Common myeloid progenitor, CD34-positive (primary cell): ENCODE measurements at regions not wholly inside any gene's neighbourhood (a gene's known extent, or its start where the extent isn't known, plus 50 kb on each side); places are given as distances from the start of the nearest gene placed in this dataset.

Experiments
- CTCF ChIA-PET: fragments of 350-600 bp; sonication (Branson Sonifier 250); formaldehyde crosslinking; loops from one replicate; lab custom pipeline; 2021; ENCODE audit warnings: antibody characterized with exemption; lab: Charles Lee
- POLR2A ChIA-PET: fragments of 350-600 bp; sonication (Branson Sonifier 250); formaldehyde crosslinking; loops from one replicate; lab custom pipeline; 2021; ENCODE audit warnings: antibody characterized with exemption; lab: Charles Lee
- DNase-seq, 3 donors: peaks; one replicate each; pipeline versions ENCODE4 v3.0.0 to v3.0.0-alpha.2; 2013
- H3K27ac ChIP-seq, 2 experiments: 1 replicate in 1 of 2; 2 replicates in 1 of 2; pipeline ENCODE4 v1.7.0; 2013; ENCODE audit warnings: inconsistent platforms in 2 of 2, low read length in 2 of 2, mild to moderate bottlenecking in 2 of 2, low read depth in 1 of 2, moderate library complexity in 1 of 2; ENCODE audit not compliant: severe bottlenecking in 2 of 2, insufficient read depth in 1 of 2, poor library complexity in 1 of 2
- H3K27me3 ChIP-seq, 5 experiments: replicated peaks in 2 of 5; 1 replicate in 3 of 5; 2 replicates in 2 of 5; pipeline versions ENCODE4 v1.6.1 to v1.7.0; 2013; ENCODE audit warnings: low read length in 4 of 5, mild to moderate bottlenecking in 2 of 5, moderate library complexity in 2 of 5, inconsistent platforms in 1 of 5; ENCODE audit not compliant: insufficient read depth in 5 of 5, control insufficient read depth in 4 of 5
- H3K36me3 ChIP-seq, 4 experiments: 1 replicate in 2 of 4; 2 replicates in 2 of 4; pipeline versions ENCODE4 v1.6.1 to v1.7.0; 2013; ENCODE audit warnings: low read length in 3 of 4, control low read depth in 1 of 4, mild to moderate bottlenecking in 1 of 4; ENCODE audit not compliant: control insufficient read depth in 4 of 4, insufficient read depth in 4 of 4
- H3K4me1 ChIP-seq, 4 experiments: 1 replicate in 3 of 4; 2 replicates in 1 of 4; pipeline versions ENCODE4 v1.6.1 to v1.7.1; 2013; ENCODE audit warnings: low read length in 3 of 4, mild to moderate bottlenecking in 3 of 4, control low read depth in 1 of 4, inconsistent platforms in 1 of 4, moderate library complexity in 1 of 4; ENCODE audit not compliant: control insufficient read depth in 4 of 4, insufficient read depth in 4 of 4; ENCODE audit errors: control extremely low read depth in 1 of 4
- H3K4me3 ChIP-seq, 7 experiments: 1 replicate in 4 of 7; 2 replicates in 3 of 7; pipeline versions ENCODE4 v1.5.1 to v1.7.0; 2013; ENCODE audit warnings: mild to moderate bottlenecking in 7 of 7, low read length in 6 of 7, moderate library complexity in 6 of 7, inconsistent platforms in 2 of 7, low read depth in 2 of 7, control low read depth in 1 of 7; ENCODE audit not compliant: insufficient read depth in 4 of 7, control insufficient read depth in 1 of 7; ENCODE audit errors: extremely low read depth in 1 of 7
- H3K9me3 ChIP-seq, 5 experiments: 1 replicate in 4 of 5; 2 replicates in 1 of 5; pipeline versions ENCODE4 v1.6.1 to v1.7.1; 2013; ENCODE audit warnings: low read length in 4 of 5, mild to moderate bottlenecking in 2 of 5, inconsistent platforms in 1 of 5, low read depth in 1 of 5, moderate library complexity in 1 of 5; ENCODE audit not compliant: control insufficient read depth in 4 of 5, insufficient read depth in 2 of 5; ENCODE audit errors: control extremely low read depth in 1 of 5
- WGBS: methylation state at CpG from one replicate; pipeline ENCODE4 v1.1.5; 2013; ENCODE audit not compliant: insufficient coverage; 5-methylcytosine and 5-hydroxymethylcytosine counted together

- no peaks in the 10 kb centered on the region for H3K27me3 ChIP-seq
- no peak for DNase-seq
- POLR2A ChIA-PET, result no interaction called here
Observed at GRCh38 chr18:29882620-29883019, 1159.9 kb downstream of the DSC3 start.

GRCh38 chr18:29879763-29880162 is 1162.8 kb downstream of the DSC3 start:
- CTCF ChIA-PET, result no interaction called here
- no peak overlapping the region for H3K27ac ChIP-seq
- WGBS, result 100% methylated on average over 2 of the region's 2 CpGs

More at GRCh38 chr18:29882620-29883019, 1159.9 kb downstream of the DSC3 start:
- CTCF ChIA-PET, result no interaction called here
- Histone ChIP-seq H3K27ac (no peak overlapping the region), H3K4me1 (peaks cover 0 to 3% (median 0%) of the 10 kb centered on the region in 4 experiments), H3K36me3 (no peaks in the 10 kb centered on the region), H3K9me3 (peaks cover 0 to under 1% (median 0%) of the 10 kb centered on the region in 5 experiments), H3K4me3 (no peak overlapping the region)
- WGBS, result no CpG with 5 or more reads among the region's 1 CpG

DNA sequence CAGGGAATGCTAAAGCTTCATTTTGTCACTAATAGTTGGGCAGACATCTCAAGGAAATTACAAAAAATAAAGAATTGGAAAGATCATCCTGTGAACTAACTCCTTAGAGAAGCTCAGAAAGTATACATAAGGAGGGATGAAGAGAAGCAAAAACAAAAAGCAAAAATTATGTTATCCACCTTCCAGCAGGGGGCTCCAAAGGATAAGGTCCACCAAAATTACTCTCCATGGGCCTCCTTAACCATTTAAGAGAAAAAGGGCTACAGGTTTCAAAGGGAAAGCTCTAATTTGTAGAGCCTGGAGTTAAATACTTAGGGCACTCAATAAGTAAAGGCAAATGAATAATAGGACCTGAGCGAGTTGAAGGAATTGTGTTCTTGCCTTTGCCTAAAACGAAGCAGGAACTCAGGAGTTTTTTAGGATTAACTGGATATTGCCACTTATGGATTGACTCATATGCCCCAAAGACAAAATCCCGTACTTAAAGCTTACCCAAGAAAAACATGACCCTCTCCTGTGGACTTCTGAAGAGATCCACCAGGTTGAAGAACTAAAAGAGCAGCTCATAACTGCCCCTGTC is 1167.9 kb downstream of the DSC3 start:
- no peaks in the 10 kb centered on the region for H3K36me3 ChIP-seq
- DNase-seq, result peak; percentile 8 to 45 (median 25)
- no peaks in the 10 kb centered on the region for H3K4me1 ChIP-seq
- ChIA-PET POLR2A (no interaction called here), CTCF (interaction anchor here (0.6 to 2.5 kb wide), 6 partner anchors 9 to 1097 kb away, joined by 3 to 6 read pairs (median 5); no protein-coding TSS in a partner anchor)
- H3K27me3 ChIP-seq, result no peaks in the 10 kb centered on the region
- H3K9me3 ChIP-seq, result peaks cover 0 to 3% (median 0%) of the 10 kb centered on the region in 5 experiments
- H3K4me3 ChIP-seq, result no peak overlapping the region
- WGBS, result no CpG with 5 or more reads among the region's 3 CpGs
- H3K27ac ChIP-seq, result no peak overlapping the region

More at GRCh38 chr18:29879763-29880162, 1162.8 kb downstream of the DSC3 start:
- no peak for DNase-seq
- Histone ChIP-seq H3K36me3 (no peaks in the 10 kb centered on the region), H3K4me1 (peaks cover 0 to 3% (median 0%) of the 10 kb centered on the region in 4 experiments), H3K27me3 (no peaks in the 10 kb centered on the region), H3K9me3 (peaks cover 0 to 3% (median 0%) of the 10 kb centered on the region in 5 experiments), H3K4me3 (no peak overlapping the region)
- POLR2A ChIA-PET, result no interaction called here

DNA sequence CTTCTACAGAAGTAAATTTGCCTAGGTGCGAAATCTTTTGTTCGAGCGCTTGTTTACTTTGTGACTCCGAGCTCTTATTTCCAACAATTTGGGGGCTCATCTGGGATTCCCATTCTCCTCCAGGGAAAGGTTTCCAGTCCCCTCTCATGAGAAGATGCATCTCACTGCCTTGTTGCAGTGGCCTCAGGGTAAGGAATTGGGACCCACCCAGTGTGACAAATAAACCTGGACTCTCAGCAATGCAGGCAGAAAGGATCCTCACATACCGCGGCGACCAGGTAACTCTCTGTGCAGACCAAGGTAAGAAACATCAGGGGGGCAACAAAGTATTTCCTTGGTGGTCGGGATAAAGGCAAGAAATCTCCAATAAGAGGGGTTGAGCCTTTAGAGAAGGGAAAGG is 1169.3 kb downstream of the DSC3 start:
- Histone ChIP-seq H3K27me3 (no peaks in the 10 kb centered on the region), H3K4me3 (no peak overlapping the region), H3K27ac (no peak overlapping the region), H3K9me3 (peaks cover 0 to 3% (median 0%) of the 10 kb centered on the region in 5 experiments), H3K4me1 (no peaks in the 10 kb centered on the region), H3K36me3 (no peaks in the 10 kb centered on the region)
- ChIA-PET CTCF (no interaction called here), POLR2A (no interaction called here)
- WGBS, result 99% methylated on average over 7 of the region's 8 CpGs
- no peak for DNase-seq

DNA sequence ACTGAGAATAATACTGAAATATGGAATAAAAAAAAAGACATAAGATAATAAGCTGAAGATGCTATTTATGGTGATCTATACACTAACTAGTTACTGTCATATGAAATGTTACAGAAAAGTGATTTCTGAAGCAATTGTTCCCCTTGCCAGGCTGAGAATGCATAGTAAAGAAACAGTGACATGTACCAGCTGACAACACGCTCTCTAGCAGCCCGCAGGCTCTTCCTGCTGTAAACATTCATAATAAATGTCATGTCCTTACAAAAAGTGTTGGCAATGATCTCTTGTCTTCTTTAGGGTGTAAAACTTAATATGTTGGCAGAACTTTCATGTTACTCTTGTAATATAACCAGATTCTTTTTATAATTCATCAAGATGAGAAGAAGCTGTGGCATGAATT is 1171.3 kb downstream of the DSC3 start:
- DNase-seq, result no peak
- Histone ChIP-seq H3K4me1 (no peaks in the 10 kb centered on the region), H3K27ac (no peak overlapping the region), H3K4me3 (no peak overlapping the region), H3K36me3 (no peaks in the 10 kb centered on the region), H3K9me3 (no peaks in the 10 kb centered on the region), H3K27me3 (no peaks in the 10 kb centered on the region)
- CTCF ChIA-PET, result no interaction called here
- POLR2A ChIA-PET, result no interaction called here
- WGBS, result 83% methylated on average over 1 of the region's 2 CpGs

- ChIA-PET POLR2A (no interaction called here), CTCF (interaction anchor here (1.8 kb wide), 1 partner anchor 12 kb away, joined by 6 read pairs; no protein-coding TSS in a partner anchor)
- Histone ChIP-seq H3K27ac (no peak overlapping the region), H3K4me1 (no peaks in the 10 kb centered on the region), H3K36me3 (no peaks in the 10 kb centered on the region), H3K9me3 (no peaks in the 10 kb centered on the region), H3K27me3 (no peaks in the 10 kb centered on the region), H3K4me3 (no peak overlapping the region)
- DNase-seq, result no peak
- WGBS, result no CpG with 5 or more reads among the region's 1 CpG
Observed at GRCh38 chr18:29862824-29863223, 1179.7 kb downstream of the DSC3 start.

DNA sequence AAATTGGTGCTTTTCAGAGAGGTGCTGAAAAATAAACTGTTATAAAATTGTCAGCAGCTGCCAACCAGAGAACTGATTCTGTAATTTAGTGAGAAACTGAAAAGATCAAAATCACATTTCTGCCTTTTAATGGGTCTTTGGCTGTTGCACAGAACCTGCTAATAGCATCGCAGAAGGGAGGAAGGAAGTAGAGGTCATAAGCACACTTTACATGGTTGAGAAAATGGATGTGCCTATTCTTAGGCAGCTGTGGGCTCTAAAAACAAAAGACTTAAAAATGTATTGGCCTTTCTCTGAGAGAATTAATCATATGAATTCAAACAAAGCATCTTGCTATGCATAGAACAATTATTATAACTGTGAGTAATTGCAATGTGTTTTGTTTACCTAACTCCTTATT is 1186.9 kb downstream of the DSC3 start:
- no peak overlapping the region for H3K27ac ChIP-seq
- H3K4me1 ChIP-seq, result no peaks in the 10 kb centered on the region
- CTCF ChIA-PET, result no interaction called here
- no peak for DNase-seq
- no peaks in the 10 kb centered on the region for H3K9me3 ChIP-seq
- no peak overlapping the region for H3K4me3 ChIP-seq
- WGBS, result no CpG with 5 or more reads among the region's 1 CpG
- H3K36me3 ChIP-seq, result no peaks in the 10 kb centered on the region
- no peaks in the 10 kb centered on the region for H3K27me3 ChIP-seq
- POLR2A ChIA-PET, result no interaction called here
